Activated T-helper 2 cell treated with anti-CD3 and anti-CD28 coated beads, Interferon-gamma antibody, Interleukin-2, Interleukin-4, amounts not matched to agents 10 μg/mL and 5 μg/mL and 100 μg/mL, durations not matched to agents 14 hours and 24 hours and 36 hours (primary cell): ENCODE measurements at regions not wholly inside any gene's neighbourhood (a gene's known extent, or its start where the extent isn't known, plus 50 kb on each side); places are given as distances from the start of the nearest gene placed in this dataset.
"Not testable (repeated sequence)": the region's sequence is repeated elsewhere in the genome, so short reads cannot be mapped to it uniquely, and the experiment has no call there.

Experiments
- DNase-seq: peaks from one replicate; pipeline ENCODE4 v3.0.0; 2021; ENCODE audit warnings: low spot score
- H3K27ac Mint-ChIP-seq: one replicate; pipeline ENCODE4 v1.8.0; 2021; ENCODE audit warnings: mixed read lengths
- H3K27me3 Mint-ChIP-seq: one replicate; pipeline ENCODE4 v1.8.0; 2021; ENCODE audit warnings: low read depth, mixed read lengths
- H3K36me3 Mint-ChIP-seq: one replicate; pipeline ENCODE4 v1.8.0; 2021; ENCODE audit warnings: low read depth, mixed read lengths
- H3K4me1 Mint-ChIP-seq: one replicate; pipeline ENCODE4 v1.8.0; 2021; ENCODE audit warnings: low read depth, mixed read lengths
- H3K4me3 Mint-ChIP-seq: one replicate; pipeline ENCODE4 v1.8.0; 2021; ENCODE audit warnings: low read depth, mild to moderate bottlenecking, moderate library complexity, mixed read lengths
- H3K9me3 Mint-ChIP-seq: one replicate; pipeline ENCODE4 v1.8.0; 2021; ENCODE audit warnings: mixed read lengths
- intact Hi-C: fragments of 100-400 bp; cut with micrococcal nuclease; formaldehyde crosslinking; loops from one replicate; pipeline ENCODE4 v1.15.1; 2023

GRCh38 chr19:37303591-37304171 lies 67.2 kb upstream of the ZNF527 start:
- intact Hi-C loops: no loop called here
- peaks cover 22% of the 10 kb centered on the region for H3K9me3 Mint-ChIP-seq
- H3K4me3 Mint-ChIP-seq: peak overlapping the region; percentile 39
- H3K36me3 Mint-ChIP-seq: peaks cover 3% of the 10 kb centered on the region
- DNase-seq: no peak
- no peak overlapping the region for H3K27ac Mint-ChIP-seq
- no peaks in the 10 kb centered on the region for H3K27me3 Mint-ChIP-seq
- H3K4me1 Mint-ChIP-seq: no peaks in the 10 kb centered on the region

- peaks cover 22% of the 10 kb centered on the region for H3K9me3 Mint-ChIP-seq
- no peaks in the 10 kb centered on the region for H3K4me1 Mint-ChIP-seq
- no peak overlapping the region for H3K27ac Mint-ChIP-seq
- peaks cover 3% of the 10 kb centered on the region for H3K36me3 Mint-ChIP-seq
- no peak overlapping the region for H3K4me3 Mint-ChIP-seq
- H3K27me3 Mint-ChIP-seq: no peaks in the 10 kb centered on the region
- intact Hi-C loops: no loop called here
- DNase-seq: no peak
These were observed 66.6 kb upstream of the ZNF527 start for GRCh38 chr19:37304190-37304883.

GRCh38 chr19:37304884-37305255 lies 66.0 kb upstream of the ZNF527 start:
- H3K4me1 Mint-ChIP-seq: no peaks in the 10 kb centered on the region
- H3K27ac Mint-ChIP-seq: no peak overlapping the region
- intact Hi-C loops: no loop called here
- H3K9me3 Mint-ChIP-seq: peaks cover 22% of the 10 kb centered on the region
- DNase-seq: no peak
- no peaks in the 10 kb centered on the region for H3K27me3 Mint-ChIP-seq
- no peak overlapping the region for H3K4me3 Mint-ChIP-seq
- peaks cover 3% of the 10 kb centered on the region for H3K36me3 Mint-ChIP-seq

- intact Hi-C loops: no loop called here
- no peak overlapping the region for H3K27ac Mint-ChIP-seq
- H3K36me3 Mint-ChIP-seq: peaks cover 3% of the 10 kb centered on the region
- H3K27me3 Mint-ChIP-seq: no peaks in the 10 kb centered on the region
- no peak overlapping the region for H3K4me3 Mint-ChIP-seq
- DNase-seq: no peak
- no peaks in the 10 kb centered on the region for H3K4me1 Mint-ChIP-seq
- H3K9me3 Mint-ChIP-seq: peaks cover 25% of the 10 kb centered on the region
These were observed 64.4 kb upstream of the ZNF527 start for GRCh38 chr19:37306383-37306963.

GRCh38 chr19:37309834-37310575 lies 60.9 kb upstream of the ZNF527 start:
- peaks cover 27% of the 10 kb centered on the region for H3K9me3 Mint-ChIP-seq
- H3K27ac Mint-ChIP-seq: no peak overlapping the region
- no peaks in the 10 kb centered on the region for H3K27me3 Mint-ChIP-seq
- no peak overlapping the region for H3K4me3 Mint-ChIP-seq
- no peak for DNase-seq
- intact Hi-C loops: no loop called here
- no peaks in the 10 kb centered on the region for H3K36me3 Mint-ChIP-seq
- H3K4me1 Mint-ChIP-seq: peaks cover 8% of the 10 kb centered on the region

GRCh38 chr19:37312531-37313334 lies 58.2 kb upstream of the ZNF527 start:
- peaks cover 21% of the 10 kb centered on the region for H3K9me3 Mint-ChIP-seq
- peaks cover 13% of the 10 kb centered on the region for H3K4me1 Mint-ChIP-seq
- intact Hi-C loops, H3K27me3 Mint-ChIP-seq, H3K36me3 Mint-ChIP-seq, H3K27ac Mint-ChIP-seq: not testable (repeated sequence)
- DNase-seq: peak; percentile 29
- H3K4me3 Mint-ChIP-seq: peak overlapping the region; percentile 44

- no peak for DNase-seq
- no peak overlapping the region for H3K27ac Mint-ChIP-seq
- peak overlapping the region; percentile 27 for H3K4me3 Mint-ChIP-seq
- peaks cover 5% of the 10 kb centered on the region for H3K36me3 Mint-ChIP-seq
- intact Hi-C loops: no loop called here
- peaks cover 13% of the 10 kb centered on the region for H3K4me1 Mint-ChIP-seq
- H3K9me3 Mint-ChIP-seq: peaks cover 21% of the 10 kb centered on the region
- no peaks in the 10 kb centered on the region for H3K27me3 Mint-ChIP-seq
These were observed 57.6 kb upstream of the ZNF527 start for GRCh38 chr19:37313335-37313627.

GRCh38 chr19:37317403-37318209 lies 53.3 kb upstream of the ZNF527 start:
- Mint-ChIP-seq H3K4me1 (peaks cover 18% of the 10 kb centered on the region), H3K4me3 (peak overlapping the region; percentile 91), H3K9me3 (peaks cover 45% of the 10 kb centered on the region), H3K27ac (peak overlapping the region; percentile 89), H3K36me3 (peaks cover 39% of the 10 kb centered on the region), H3K27me3 (no peaks in the 10 kb centered on the region)
- DNase-seq: peak; percentile 91
- intact Hi-C loops: loop anchor here (1.0 kb wide), 4 partner anchors 54 to 467 kb away; partner anchors contain the start of genes ZNF345, ZNF527, ZNF540 and ZNF569

GRCh38 chr19:37320988-37321387 lies 49.9 kb upstream of the ZNF527 start:
- H3K4me3 Mint-ChIP-seq, H3K27ac Mint-ChIP-seq, H3K27me3 Mint-ChIP-seq, intact Hi-C loops, DNase-seq: not testable (repeated sequence)
- Mint-ChIP-seq H3K4me1 (peaks cover 10% of the 10 kb centered on the region), H3K9me3 (peaks cover 38% of the 10 kb centered on the region), H3K36me3 (peaks cover 67% of the 10 kb centered on the region)
